Fibroblast of lung (primary cell): ENCODE measurements at regions not wholly inside any gene's neighbourhood (a gene's known extent, or its start where the extent isn't known, plus 50 kb on each side); places are given as distances from the start of the nearest gene placed in this dataset.
A peak's percentile ranks its signal among the peaks of the same experiment; 100 is the strongest.

Experiments used
- DNase-seq, 2 donors: peaks; one replicate each; pipeline versions ENCODE4 v3.0.0 to v3.0.0-alpha.2; 2010; ENCODE audit warnings: low read depth in 2 of 2
- H2AFZ ChIP-seq: 2 replicates; pipeline ENCODE4 v1.5.1; 2012; ENCODE audit warnings: low read length, control low read depth, inconsistent platforms
- H3K27ac ChIP-seq: 2 replicates; pipeline ENCODE4 v1.5.1; 2011; ENCODE audit warnings: low read length, control low read depth; ENCODE audit not compliant: insufficient read depth
- H3K27me3 ChIP-seq: 2 replicates; pipeline ENCODE4 v1.5.1; 2011; ENCODE audit warnings: mild to moderate bottlenecking, low read length; ENCODE audit not compliant: control insufficient read depth, insufficient read depth
- H3K36me3 ChIP-seq: 2 replicates; pipeline ENCODE4 v1.5.1; 2011; ENCODE audit warnings: low read length; ENCODE audit not compliant: control insufficient read depth, insufficient read depth
- H3K4me1 ChIP-seq: 2 replicates; pipeline ENCODE4 v1.5.1; 2011; ENCODE audit warnings: low read length; ENCODE audit not compliant: control insufficient read depth, insufficient read depth; ENCODE audit errors: extremely low read depth
- H3K4me2 ChIP-seq: 2 replicates; pipeline ENCODE4 v1.5.1; 2011; ENCODE audit warnings: low read length, control low read depth; ENCODE audit not compliant: insufficient read depth; ENCODE audit errors: extremely low read depth
- H3K4me3 ChIP-seq, 4 experiments: fragments of 200-600 bp in 1 of 4; sonication (generic) in 1 of 4; replicated peaks in 1 of 4; 2 replicates each; pipeline ENCODE4 v1.5.1; 2011 to 2016; ENCODE audit warnings: low read length in 4 of 4, low read depth in 3 of 4, mild to moderate bottlenecking in 3 of 4, control low read depth in 2 of 4, inconsistent platforms in 1 of 4, mixed read lengths in 1 of 4; ENCODE audit not compliant: insufficient read depth in 1 of 4; ENCODE audit errors: control extremely low read depth in 1 of 4
- H3K79me2 ChIP-seq: 2 replicates; pipeline ENCODE4 v1.5.1; 2012; ENCODE audit warnings: mild to moderate bottlenecking, low read length, inconsistent platforms; ENCODE audit not compliant: control insufficient read depth, insufficient read depth
- H3K9ac ChIP-seq: 2 replicates; pipeline ENCODE4 v1.5.1; 2011; ENCODE audit warnings: mild to moderate bottlenecking, low read length, control low read depth; ENCODE audit not compliant: insufficient read depth
- H3K9me3 ChIP-seq: 2 replicates; pipeline ENCODE4 v1.5.1; 2012; ENCODE audit warnings: low read depth, low read length; ENCODE audit not compliant: control insufficient read depth, insufficient read depth
- H4K20me1 ChIP-seq: 2 replicates; pipeline ENCODE4 v1.5.1; 2011; ENCODE audit warnings: low read length; ENCODE audit not compliant: control insufficient read depth, insufficient read depth; ENCODE audit errors: extremely low read depth
- EZH2 ChIP-seq: IDR thresholded peaks from 2 replicates; pipeline ENCODE4 v1.5.1; 2012; ENCODE audit warnings: low read length, control low read depth, mild to moderate bottlenecking; ENCODE audit errors: missing control alignments
- TF ChIP-seq, protein P1 (sequence below), 2 donors: IDR thresholded peaks in 1 of 2; conservative IDR thresholded peaks in 1 of 2; 1 replicate in 1 of 2; 2 replicates in 1 of 2; pipeline ENCODE4 v1.5.1; 2011 to 2012; ENCODE audit warnings: low read length in 2 of 2, control low read depth in 1 of 2, inconsistent platforms in 1 of 2, low read depth in 1 of 2, mild to moderate bottlenecking in 1 of 2

DNA sequence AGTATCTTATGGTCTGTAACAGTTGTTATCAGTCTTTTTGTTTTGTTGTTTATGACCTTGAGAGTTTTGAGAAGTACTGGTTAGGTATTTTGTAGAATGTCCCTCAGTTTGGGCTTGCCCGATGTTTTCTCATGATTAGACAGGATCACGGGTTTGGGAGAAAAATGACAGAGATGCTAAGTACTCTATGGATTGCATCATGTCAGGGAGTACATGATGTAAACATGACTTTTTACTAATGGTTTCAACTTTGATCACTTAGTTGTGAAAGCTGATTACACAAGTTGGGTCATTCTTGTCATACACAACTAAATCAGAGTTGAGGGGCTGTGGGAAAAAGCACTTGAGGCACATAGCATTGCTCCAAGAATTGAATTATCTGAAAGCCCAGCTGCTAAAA lies 94.7 kb upstream of the SIAH1 start:
- Histone ChIP-seq H3K79me2 (no peaks in the 10 kb centered on the region), H3K27ac (no peak overlapping the region), H3K27me3 (peaks cover 2% of the 10 kb centered on the region), H2AFZ (no peak overlapping the region), H3K4me1 (no peaks in the 10 kb centered on the region), H3K36me3 (no peaks in the 10 kb centered on the region), H3K9ac (no peak overlapping the region), H3K4me2 (no peak overlapping the region), H3K4me3 (no peak overlapping the region), H4K20me1 (no peaks in the 10 kb centered on the region), H3K9me3 (no peaks in the 10 kb centered on the region)
- peak in 1 of 2 donors; percentile 92 for DNase-seq
- TF ChIP-seq, protein P1, sequence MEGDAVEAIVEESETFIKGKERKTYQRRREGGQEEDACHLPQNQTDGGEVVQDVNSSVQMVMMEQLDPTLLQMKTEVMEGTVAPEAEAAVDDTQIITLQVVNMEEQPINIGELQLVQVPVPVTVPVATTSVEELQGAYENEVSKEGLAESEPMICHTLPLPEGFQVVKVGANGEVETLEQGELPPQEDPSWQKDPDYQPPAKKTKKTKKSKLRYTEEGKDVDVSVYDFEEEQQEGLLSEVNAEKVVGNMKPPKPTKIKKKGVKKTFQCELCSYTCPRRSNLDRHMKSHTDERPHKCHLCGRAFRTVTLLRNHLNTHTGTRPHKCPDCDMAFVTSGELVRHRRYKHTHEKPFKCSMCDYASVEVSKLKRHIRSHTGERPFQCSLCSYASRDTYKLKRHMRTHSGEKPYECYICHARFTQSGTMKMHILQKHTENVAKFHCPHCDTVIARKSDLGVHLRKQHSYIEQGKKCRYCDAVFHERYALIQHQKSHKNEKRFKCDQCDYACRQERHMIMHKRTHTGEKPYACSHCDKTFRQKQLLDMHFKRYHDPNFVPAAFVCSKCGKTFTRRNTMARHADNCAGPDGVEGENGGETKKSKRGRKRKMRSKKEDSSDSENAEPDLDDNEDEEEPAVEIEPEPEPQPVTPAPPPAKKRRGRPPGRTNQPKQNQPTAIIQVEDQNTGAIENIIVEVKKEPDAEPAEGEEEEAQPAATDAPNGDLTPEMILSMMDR (conservative IDR thresholded peaks at IDR 0.05 in 1 of 2, IDR thresholded peaks at IDR 0.05 in 1 of 2; ENCODE audit: low read depth in 1 of 2, low read length in 2 of 2), result no peak
- no peak for TF ChIP-seq EZH2

DNA sequence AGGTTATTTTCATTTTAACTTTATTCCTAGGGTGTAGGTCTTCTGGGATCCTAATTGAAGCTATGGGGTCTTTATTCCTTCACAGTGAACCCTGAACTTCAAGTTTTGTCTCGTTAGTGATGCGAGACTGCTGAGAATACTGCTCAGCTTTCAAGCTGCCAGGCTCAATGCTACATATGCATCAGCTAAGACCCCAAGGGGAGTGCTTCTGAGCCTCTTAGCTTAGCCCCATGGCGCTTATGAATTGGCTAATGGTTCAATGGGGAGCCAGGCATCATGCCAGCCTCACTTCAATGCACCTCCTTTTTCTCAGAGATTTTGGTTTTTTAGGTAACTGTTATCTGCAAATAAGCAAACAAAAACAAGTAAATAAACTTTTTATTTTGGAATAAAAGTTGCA lies 94.1 kb upstream of the SIAH1 start:
- no peaks in the 10 kb centered on the region for H4K20me1 ChIP-seq
- H3K9me3 ChIP-seq, result no peaks in the 10 kb centered on the region
- H3K4me1 ChIP-seq, result no peaks in the 10 kb centered on the region
- H3K36me3 ChIP-seq, result no peaks in the 10 kb centered on the region
- DNase-seq, result no peak
- no peak overlapping the region for H3K9ac ChIP-seq
- no peak overlapping the region for H3K27ac ChIP-seq
- peaks cover 2% of the 10 kb centered on the region for H3K27me3 ChIP-seq
- no peak overlapping the region for H3K4me3 ChIP-seq
- no peak overlapping the region for H3K4me2 ChIP-seq
- no peaks in the 10 kb centered on the region for H3K79me2 ChIP-seq
- no peak for TF ChIP-seq EZH2
- TF ChIP-seq, protein P1 (conservative IDR thresholded peaks at IDR 0.05 in 1 of 2, IDR thresholded peaks at IDR 0.05 in 1 of 2; ENCODE audit: low read depth in 1 of 2, low read length in 2 of 2), result no peak
- no peak overlapping the region for H2AFZ ChIP-seq

DNA sequence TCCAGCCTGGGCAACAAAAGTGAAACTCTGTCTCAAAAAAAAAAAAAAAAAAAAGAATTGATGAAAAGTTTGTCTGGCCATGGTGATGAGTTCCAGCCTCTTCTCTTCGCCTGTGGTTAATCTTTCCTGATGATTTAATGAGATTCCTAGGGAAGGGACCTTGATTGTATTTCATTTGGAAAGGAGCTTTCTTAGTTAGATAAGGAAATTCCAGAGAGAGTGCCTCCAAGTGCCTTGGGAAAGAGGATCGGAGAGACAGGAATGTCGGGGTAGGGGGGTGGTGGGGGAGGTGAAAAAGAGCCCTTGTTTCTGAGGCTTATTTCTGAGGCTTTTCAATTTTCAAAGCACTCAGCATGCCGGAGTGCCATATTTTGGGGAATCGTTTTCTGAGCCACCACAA lies 93.2 kb upstream of the SIAH1 start:
- Histone ChIP-seq H4K20me1 (no peaks in the 10 kb centered on the region), H3K4me3 (no peak overlapping the region), H3K27ac (no peak overlapping the region), H2AFZ (no peak overlapping the region), H3K79me2 (no peaks in the 10 kb centered on the region), H3K36me3 (no peaks in the 10 kb centered on the region), H3K4me1 (no peaks in the 10 kb centered on the region), H3K9me3 (no peaks in the 10 kb centered on the region), H3K9ac (no peak overlapping the region), H3K27me3 (peaks cover 2% of the 10 kb centered on the region), H3K4me2 (no peak overlapping the region)
- no peak for TF ChIP-seq EZH2
- TF ChIP-seq, protein P1 (conservative IDR thresholded peaks at IDR 0.05 in 1 of 2, IDR thresholded peaks at IDR 0.05 in 1 of 2; ENCODE audit: low read depth in 1 of 2, low read length in 2 of 2), result no peak
- peak in 1 of 2 donors; percentile 21 for DNase-seq
